ENCODE measurements at regions not wholly inside any gene's neighbourhood (a gene's known extent, or its start where the extent isn't known, plus 50 kb on each side); places are given as distances from the start of the nearest gene placed in this dataset.

- no peak for ATAC-seq
- intact Hi-C loops (cut with DNase I): no loop called here
These were observed 252.5 kb downstream of the GPM6A start for GRCh38 chr4:175559526-175559925.

DNA sequence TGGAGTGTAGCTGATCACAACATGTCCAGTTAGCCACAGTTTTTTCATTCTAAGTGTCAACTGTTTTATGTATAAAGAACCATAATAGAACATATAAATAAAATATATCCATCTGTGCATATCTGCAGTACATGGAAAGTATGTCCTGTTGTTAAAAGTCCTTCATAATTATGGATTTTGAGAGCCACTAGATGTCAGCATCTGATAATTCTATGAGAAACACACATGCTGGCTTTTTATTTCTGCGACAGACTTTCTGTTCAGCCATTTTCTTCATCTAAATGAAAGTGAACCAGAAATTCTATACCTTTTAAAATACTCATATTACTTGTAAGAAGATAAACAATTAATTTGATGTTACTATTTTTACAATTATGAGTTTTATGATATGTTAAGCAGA, 251.5 kb downstream of the GPM6A start:
- DNase-seq (ENCODE audit: missing footprints): no peak
- intact Hi-C loops (cut with DNase I): no loop called here
- ATAC-seq: no peak

More at GRCh38 chr4:175559526-175559925, 252.5 kb downstream of the GPM6A start:
- DNase-seq (ENCODE audit: missing footprints): no peak

DNA sequence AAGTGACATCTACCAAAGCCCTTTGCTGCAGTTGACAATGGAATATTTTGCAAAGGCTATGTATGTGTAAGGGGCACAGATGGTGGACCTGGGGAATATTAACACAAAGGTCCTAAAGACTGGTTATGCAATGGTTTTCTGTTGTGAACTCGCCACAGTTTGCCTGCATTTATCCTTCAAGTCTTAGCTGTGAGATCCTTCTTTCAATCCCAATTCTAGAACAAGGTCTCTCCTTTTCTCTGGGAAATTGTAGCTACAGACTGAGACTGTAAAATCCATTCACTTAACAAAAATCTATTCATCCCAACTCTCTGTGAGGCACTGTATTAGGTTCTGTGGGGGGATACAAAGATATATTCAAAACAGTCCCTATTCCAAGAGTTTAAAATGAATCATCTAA, 250.4 kb downstream of the GPM6A start:
- DNase-seq (ENCODE audit: missing footprints) (no peak), ATAC-seq (no peak)
- intact Hi-C loops (cut with DNase I): no loop called here

GRCh38 chr4:175562111-175562510, 250.0 kb downstream of the GPM6A start:
- intact Hi-C loops (cut with DNase I): no loop called here
- DNase-seq (ENCODE audit: missing footprints) (no peak), ATAC-seq (no peak)

DNA sequence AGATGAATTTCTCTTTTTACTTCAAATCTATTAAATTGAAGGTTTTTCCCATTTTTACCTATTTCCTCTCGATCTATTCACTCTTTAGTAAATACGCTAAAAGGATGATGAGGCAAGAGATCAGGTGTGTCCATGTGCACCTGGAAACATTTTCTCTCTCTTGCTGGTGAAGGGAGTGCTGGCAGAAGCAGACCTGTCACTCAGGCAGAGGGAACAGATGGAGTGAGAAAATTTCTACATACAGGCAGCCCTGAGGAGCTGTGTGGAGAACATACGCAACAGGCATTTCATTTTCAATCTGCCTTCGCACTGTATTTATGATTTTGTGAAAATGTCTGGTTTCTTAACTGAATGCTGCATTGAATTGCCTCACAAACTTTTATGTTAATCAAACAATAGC, 249.5 kb downstream of the GPM6A start:
- intact Hi-C loops (cut with DNase I): no loop called here
- DNase-seq (ENCODE audit: missing footprints) (no peak), ATAC-seq (no peak)

Measured in Right ventricle myocardium inferior (tissue), 1 donor.